ENCODE measurements at regions not wholly inside any gene's neighbourhood (a gene's known extent, or its start where the extent isn't known, plus 50 kb on each side); places are given as distances from the start of the nearest gene placed in this dataset.

DNA sequence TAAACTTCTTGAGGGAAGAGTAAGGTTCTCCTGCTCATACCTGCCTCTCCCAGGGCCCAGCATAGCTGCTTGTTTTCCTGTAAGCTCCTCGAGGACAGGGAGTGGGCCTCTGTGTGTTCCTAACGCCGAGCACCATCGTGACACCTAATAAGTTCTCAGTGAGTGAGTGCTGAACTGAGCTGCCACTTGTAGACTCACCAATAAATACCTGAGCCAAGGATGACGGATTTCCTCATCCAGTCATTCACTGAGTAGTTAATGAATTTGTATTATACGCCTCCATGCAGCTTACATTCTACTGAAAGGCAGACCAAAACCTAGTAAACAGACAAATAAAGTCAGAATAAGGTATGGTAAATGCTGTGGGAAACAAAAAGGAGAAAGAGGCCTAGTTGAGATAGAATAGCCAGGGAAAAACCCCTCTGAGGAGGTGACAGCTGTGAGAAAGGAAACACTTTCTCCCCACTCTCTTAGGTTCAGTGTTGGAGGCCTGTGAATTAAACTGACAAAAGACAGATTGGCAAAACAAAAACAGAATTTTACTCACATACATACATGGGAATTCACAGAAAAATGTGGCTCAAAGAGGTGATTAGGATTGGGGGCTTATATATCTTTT is 138.6 kb downstream of the B3GNT2 start:
- Histone ChIP-seq H2AFZ (ENCODE audit: low read length) (no peak overlapping the region), H3K79me2 (ENCODE audit: insufficient read depth, low read length) (no peaks in the 10 kb centered on the region), H3K4me3 (ENCODE audit: low read length, poor library complexity, severe bottlenecking) (no peak overlapping the region), H4K20me1 (ENCODE audit: insufficient read depth, low read length, poor library complexity, severe bottlenecking) (no peaks in the 10 kb centered on the region), H3K36me3 (ENCODE audit: insufficient read depth, low read length) (no peaks in the 10 kb centered on the region), H3F3A (ENCODE audit: low read depth) (no peaks in the 10 kb centered on the region; the same call in 1 of the 2 replicates), H3K4me2 (ENCODE audit: low read depth, low read length, poor library complexity, severe bottlenecking) (peak overlapping the region; percentile 39), H3K4me1 (ENCODE audit: insufficient read depth, low read length, poor library complexity, severe bottlenecking) (peaks cover 56% of the 10 kb centered on the region), H3K9ac (ENCODE audit: low read depth, low read length, poor library complexity, severe bottlenecking) (peak overlapping the region; percentile 42), H3K27me3 (ENCODE audit: insufficient read depth, low read length, poor library complexity, severe bottlenecking) (no peaks in the 10 kb centered on the region), H3K9me2 (replicated peaks; ENCODE audit: low read depth, low read length) (no peaks in the 10 kb centered on the region), H3K9me3 (ENCODE audit: insufficient read depth, low read depth, low read length) (no peaks in the 10 kb centered on the region)
- TF ChIP-seq EZH2phosphoT487 (IDR thresholded peaks at IDR 0.05; ENCODE audit: borderline replicate concordance): no peak
- TF ChIP-seq, protein P1, sequence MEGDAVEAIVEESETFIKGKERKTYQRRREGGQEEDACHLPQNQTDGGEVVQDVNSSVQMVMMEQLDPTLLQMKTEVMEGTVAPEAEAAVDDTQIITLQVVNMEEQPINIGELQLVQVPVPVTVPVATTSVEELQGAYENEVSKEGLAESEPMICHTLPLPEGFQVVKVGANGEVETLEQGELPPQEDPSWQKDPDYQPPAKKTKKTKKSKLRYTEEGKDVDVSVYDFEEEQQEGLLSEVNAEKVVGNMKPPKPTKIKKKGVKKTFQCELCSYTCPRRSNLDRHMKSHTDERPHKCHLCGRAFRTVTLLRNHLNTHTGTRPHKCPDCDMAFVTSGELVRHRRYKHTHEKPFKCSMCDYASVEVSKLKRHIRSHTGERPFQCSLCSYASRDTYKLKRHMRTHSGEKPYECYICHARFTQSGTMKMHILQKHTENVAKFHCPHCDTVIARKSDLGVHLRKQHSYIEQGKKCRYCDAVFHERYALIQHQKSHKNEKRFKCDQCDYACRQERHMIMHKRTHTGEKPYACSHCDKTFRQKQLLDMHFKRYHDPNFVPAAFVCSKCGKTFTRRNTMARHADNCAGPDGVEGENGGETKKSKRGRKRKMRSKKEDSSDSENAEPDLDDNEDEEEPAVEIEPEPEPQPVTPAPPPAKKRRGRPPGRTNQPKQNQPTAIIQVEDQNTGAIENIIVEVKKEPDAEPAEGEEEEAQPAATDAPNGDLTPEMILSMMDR (conservative IDR thresholded peaks at IDR 0.05; ENCODE audit: low read length): no peak

- Histone ChIP-seq H3K4me1 (ENCODE audit: insufficient read depth, low read length, poor library complexity, severe bottlenecking) (peaks cover 56% of the 10 kb centered on the region), H3K36me3 (ENCODE audit: insufficient read depth, low read length) (no peaks in the 10 kb centered on the region), H3K9ac (ENCODE audit: low read depth, low read length, poor library complexity, severe bottlenecking) (peak overlapping the region; percentile 42), H3F3A (ENCODE audit: low read depth) (no peaks in the 10 kb centered on the region; the same call in 1 of the 2 replicates), H3K4me2 (ENCODE audit: low read depth, low read length, poor library complexity, severe bottlenecking) (peak overlapping the region; percentile 39), H3K4me3 (ENCODE audit: low read length, poor library complexity, severe bottlenecking) (no peak overlapping the region), H2AFZ (ENCODE audit: low read length) (no peak overlapping the region), H3K79me2 (ENCODE audit: insufficient read depth, low read length) (no peaks in the 10 kb centered on the region), H3K9me2 (replicated peaks; ENCODE audit: low read depth, low read length) (no peaks in the 10 kb centered on the region), H3K27me3 (ENCODE audit: insufficient read depth, low read length, poor library complexity, severe bottlenecking) (no peaks in the 10 kb centered on the region), H3K9me3 (ENCODE audit: insufficient read depth, low read depth, low read length) (no peaks in the 10 kb centered on the region), H4K20me1 (ENCODE audit: insufficient read depth, low read length, poor library complexity, severe bottlenecking) (no peaks in the 10 kb centered on the region)
- TF ChIP-seq, protein P1 (conservative IDR thresholded peaks at IDR 0.05; ENCODE audit: low read length): no peak
- no peak for TF ChIP-seq EZH2phosphoT487 (IDR thresholded peaks at IDR 0.05; ENCODE audit: borderline replicate concordance)
These were observed 138.1 kb downstream of the B3GNT2 start for GRCh38 chr2:62334009-62334408.

GRCh38 chr2:62330959-62331358 is 135.0 kb downstream of the B3GNT2 start:
- no peak overlapping the region for H3K9ac ChIP-seq (ENCODE audit: low read depth, low read length, poor library complexity, severe bottlenecking)
- no peaks in the 10 kb centered on the region for H3K27me3 ChIP-seq (ENCODE audit: insufficient read depth, low read length, poor library complexity, severe bottlenecking)
- H3K4me3 ChIP-seq (ENCODE audit: low read length, poor library complexity, severe bottlenecking): no peak overlapping the region
- no peak overlapping the region for H2AFZ ChIP-seq (ENCODE audit: low read length)
- TF ChIP-seq, protein P1 (conservative IDR thresholded peaks at IDR 0.05; ENCODE audit: low read length): no peak
- no peak for TF ChIP-seq EZH2phosphoT487 (IDR thresholded peaks at IDR 0.05; ENCODE audit: borderline replicate concordance)
- no peaks in the 10 kb centered on the region for H3K36me3 ChIP-seq (ENCODE audit: insufficient read depth, low read length)
- H3K9me2 ChIP-seq (replicated peaks; ENCODE audit: low read depth, low read length): no peaks in the 10 kb centered on the region
- no peaks in the 10 kb centered on the region for H3K79me2 ChIP-seq (ENCODE audit: insufficient read depth, low read length)
- 0 out of 2 replicates have a peak, but pooled peaks cover 8% of the 10 kb centered on the region for H3K9me3 ChIP-seq (ENCODE audit: insufficient read depth, low read depth, low read length)
- H4K20me1 ChIP-seq (ENCODE audit: insufficient read depth, low read length, poor library complexity, severe bottlenecking): no peaks in the 10 kb centered on the region
- H3K4me2 ChIP-seq (ENCODE audit: low read depth, low read length, poor library complexity, severe bottlenecking): no peak overlapping the region
- H3F3A ChIP-seq (ENCODE audit: low read depth): no peaks in the 10 kb centered on the region; the same call in 1 of the 2 replicates
- H3K4me1 ChIP-seq (ENCODE audit: insufficient read depth, low read length, poor library complexity, severe bottlenecking): peaks cover 46% of the 10 kb centered on the region

All from Loucy (cell line).